GM23248 (cell line): ENCODE measurements at regions not wholly inside any gene's neighbourhood (a gene's known extent, or its start where the extent isn't known, plus 50 kb on each side); places are given as distances from the start of the nearest gene placed in this dataset.

Experiments
- EZH2 ChIP-seq: fragments of 200-600 bp; sonication (generic); IDR thresholded peaks from 2 replicates; pipeline ENCODE4 v1.6.1; 2018; ENCODE audit warnings: antibody characterized with exemption, mild to moderate bottlenecking; ENCODE audit not compliant: insufficient read depth, poor library complexity, severe bottlenecking
- EZH2phosphoT487 ChIP-seq: fragments of 200-600 bp; sonication (generic); IDR thresholded peaks from 2 replicates; pipeline ENCODE4 v1.6.1; 2018; ENCODE audit warnings: antibody characterized with exemption, moderate library complexity, mild to moderate bottlenecking, low read depth; ENCODE audit not compliant: insufficient read depth

- no peak for TF ChIP-seq EZH2
- no peak for TF ChIP-seq EZH2phosphoT487
Measured at GRCh38 chr12:130102266-130102665, 60.0 kb upstream of the FZD10 start.
